Frontal cortex (tissue), 3 donors: ENCODE measurements at regions not wholly inside any gene's neighbourhood (a gene's known extent, or its start where the extent isn't known, plus 50 kb on each side); places are given as distances from the start of the nearest gene placed in this dataset.
A peak's percentile ranks its signal among the peaks of the same experiment; 100 is the strongest.
"Not testable (repeated sequence)": the region's sequence is repeated elsewhere in the genome, so short reads cannot be mapped to it uniquely, and the experiment has no call there.

Experiments used
- DNase-seq, 2 donors: peaks; one replicate each; pipeline ENCODE4 v3.0.0; 2012; ENCODE audit warnings: low spot score in 2 of 2
- FAIRE-seq: peaks from 2 replicates; lab custom pipeline; 2012; peaks lifted over from hg19 to GRCh38; lab: Jason Lieb, UNC
- donor health status: control.
- donor health status: control.
- donor health status: control.

DNA sequence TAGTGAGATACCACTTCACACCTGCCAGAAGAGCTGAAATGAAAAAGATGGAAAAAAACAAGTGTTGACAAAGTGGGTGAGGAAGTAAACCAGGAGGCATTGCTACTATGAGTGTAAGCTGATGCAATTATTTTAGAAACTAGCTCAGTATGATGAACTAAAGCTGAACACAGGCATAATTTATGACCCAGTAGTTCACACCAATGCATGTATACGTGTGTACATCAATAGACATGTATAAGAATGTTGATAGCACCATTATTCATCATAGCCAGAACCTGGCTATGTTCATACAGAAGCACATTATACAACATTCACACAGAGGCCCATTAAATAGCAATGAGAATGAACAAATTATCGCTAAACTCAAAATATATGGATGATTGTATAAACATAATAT is 83.1 kb upstream of the SPOPL start:
- DNase-seq, result no peak
- no peak for FAIRE-seq

- FAIRE-seq, result no peak
- no peak for DNase-seq
These were observed 80.1 kb upstream of the SPOPL start for GRCh38 chr2:138421315-138421970.

- no peak for DNase-seq
- no peak for FAIRE-seq
These were observed 79.6 kb upstream of the SPOPL start for GRCh38 chr2:138421971-138422335.

GRCh38 chr2:138423198-138423597 is 78.4 kb upstream of the SPOPL start:
- no peak for FAIRE-seq
- DNase-seq, result no peak

GRCh38 chr2:138423745-138424144 is 77.8 kb upstream of the SPOPL start:
- FAIRE-seq, result no peak

GRCh38 chr2:138424436-138425140 is 77.0 kb upstream of the SPOPL start:
- DNase-seq (no peak), FAIRE-seq (no peak)

More at GRCh38 chr2:138423745-138424144, 77.8 kb upstream of the SPOPL start:
- DNase-seq, result no peak

GRCh38 chr2:138426116-138426515 is 75.5 kb upstream of the SPOPL start:
- not testable (repeated sequence) for FAIRE-seq, DNase-seq

DNA sequence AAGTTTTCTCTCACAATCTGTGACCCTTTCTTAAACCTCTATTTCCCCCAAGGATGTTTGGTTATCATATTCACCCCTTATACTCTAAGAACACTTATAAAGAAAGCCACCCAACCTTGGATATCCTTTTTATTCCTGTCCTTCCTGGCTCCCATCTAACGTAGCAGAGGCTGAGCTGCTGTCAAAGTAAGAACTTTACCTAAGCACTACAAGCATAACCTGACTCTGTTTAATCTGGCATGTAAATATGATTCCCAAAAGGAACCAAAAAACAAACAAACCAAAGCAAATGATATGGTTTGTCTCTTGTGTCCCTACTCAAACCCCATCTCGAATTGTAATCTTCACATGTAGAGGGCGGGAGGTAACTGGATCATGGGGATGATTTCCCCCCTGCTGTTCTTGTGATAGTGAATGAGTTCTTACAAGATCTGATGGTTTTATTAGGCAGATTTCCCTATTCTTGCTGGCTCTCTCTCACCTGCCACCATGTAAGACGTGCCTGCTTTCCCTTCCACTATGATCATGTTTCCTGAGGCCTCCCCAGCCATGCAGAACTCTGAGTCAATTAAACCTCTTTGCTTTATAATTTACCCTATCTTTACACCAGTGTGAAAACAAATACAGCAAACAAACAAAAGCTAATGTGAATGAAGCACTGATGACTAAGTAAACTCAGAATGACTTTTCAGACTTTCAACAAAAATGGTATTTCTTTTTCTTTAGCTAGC is 72.7 kb upstream of the SPOPL start:
- FAIRE-seq (no peak), DNase-seq (no peak)

- FAIRE-seq (no peak), DNase-seq (no peak)
These were observed 71.4 kb upstream of the SPOPL start for GRCh38 chr2:138430181-138430580.

DNA sequence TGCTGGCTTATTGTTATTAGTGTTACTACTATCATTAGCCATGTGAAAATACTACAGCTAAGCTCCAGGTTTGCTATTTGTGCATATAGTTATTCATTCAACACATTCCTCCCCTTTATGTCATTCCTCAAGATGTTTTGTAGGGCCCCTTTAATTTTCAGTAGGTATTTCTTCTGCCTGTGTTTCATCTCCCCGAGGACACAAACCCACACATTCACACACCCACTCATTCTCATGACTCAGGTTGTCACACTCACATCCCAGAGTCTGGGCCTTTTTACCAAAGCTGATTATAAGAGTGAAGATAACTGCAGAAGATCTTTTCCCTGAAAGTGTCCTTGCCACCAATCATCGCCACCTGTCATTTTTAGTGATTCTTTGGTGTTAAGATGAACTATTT is 68.6 kb upstream of the SPOPL start:
- FAIRE-seq (no peak), DNase-seq (peak in 1 of 2 donors; percentile 4)

- no peak for FAIRE-seq
- DNase-seq, result no peak
These were observed 67.3 kb upstream of the SPOPL start for GRCh38 chr2:138433995-138434951.

DNA sequence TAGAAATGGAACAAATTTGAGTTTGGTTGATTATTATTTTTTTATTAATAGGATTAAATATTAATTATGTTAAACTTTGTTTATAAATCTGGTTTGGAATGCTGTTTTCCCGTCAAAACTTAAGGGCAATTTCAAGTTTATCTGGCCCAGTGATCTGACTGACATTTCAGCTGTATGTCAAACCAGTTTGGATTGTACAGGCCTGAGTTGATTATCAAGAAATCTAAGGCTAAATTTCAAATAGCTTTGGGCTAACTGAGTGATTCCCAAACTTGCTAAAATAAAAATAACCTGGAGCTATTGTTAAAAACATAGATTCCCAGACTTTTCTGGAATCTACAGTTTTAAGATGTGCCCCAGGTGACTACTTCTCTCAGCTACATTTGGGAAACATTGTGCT is 65.9 kb upstream of the SPOPL start:
- no peak for DNase-seq
- FAIRE-seq, result no peak

DNA sequence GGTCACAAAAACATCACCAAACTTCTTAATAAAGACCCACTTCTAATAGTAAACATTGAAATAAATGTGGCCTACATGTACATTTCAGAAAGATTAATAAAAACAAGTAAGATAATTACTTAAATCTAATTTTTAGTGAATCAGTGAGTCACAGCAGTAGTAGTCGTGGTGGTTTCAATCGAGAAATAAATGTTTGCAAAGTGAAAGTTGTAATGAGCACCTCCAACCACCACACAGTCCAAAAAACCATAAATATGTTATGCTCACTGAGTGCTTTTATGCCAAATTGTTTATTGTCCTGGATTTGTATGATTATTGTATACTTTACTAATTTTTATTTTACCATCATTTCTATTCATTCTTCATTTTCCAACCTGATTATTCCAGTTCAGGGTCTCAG is 61.8 kb upstream of the SPOPL start:
- no peak for DNase-seq
- FAIRE-seq, result no peak

GRCh38 chr2:138440759-138441158 is 60.8 kb upstream of the SPOPL start:
- DNase-seq, result no peak
- no peak for FAIRE-seq

- no peak for FAIRE-seq
- DNase-seq, result no peak
These were observed 59.7 kb upstream of the SPOPL start for GRCh38 chr2:138441916-138442315.

- no peak for FAIRE-seq
These were observed 57.2 kb upstream of the SPOPL start for GRCh38 chr2:138444411-138444810.

GRCh38 chr2:138445227-138445626 is 56.3 kb upstream of the SPOPL start:
- DNase-seq (no peak), FAIRE-seq (no peak)

More at GRCh38 chr2:138444411-138444810, 57.2 kb upstream of the SPOPL start:
- DNase-seq, result no peak

- FAIRE-seq (no peak), DNase-seq (no peak)
These were observed 55.5 kb upstream of the SPOPL start for GRCh38 chr2:138446043-138446442.

- FAIRE-seq, result no peak
These were observed 53.5 kb upstream of the SPOPL start for GRCh38 chr2:138447889-138448570.

More at GRCh38 chr2:138447889-138448570, 53.5 kb upstream of the SPOPL start:
- DNase-seq, result no peak
